ENCODE measurements at regions not wholly inside any gene's neighbourhood (a gene's known extent, or its start where the extent isn't known, plus 50 kb on each side); places are given as distances from the start of the nearest gene placed in this dataset.
"Not testable (repeated sequence)": the region's sequence is repeated elsewhere in the genome, so short reads cannot be mapped to it uniquely, and the experiment has no call there.

GRCh38 chr14:28305938-28306337 lies 460.6 kb upstream of the FOXG1 start:
- Histone ChIP-seq H3K4me3 (no peak overlapping the region), H3K27ac (no peak overlapping the region), H3K9me3 (peaks cover 0 to 4% (median 0%) of the 10 kb centered on the region in 3 donors), H3K27me3 (no peaks in the 10 kb centered on the region), H3K4me1 (no peaks in the 10 kb centered on the region), H3K36me3 (no peaks in the 10 kb centered on the region)
- no peak for ATAC-seq
- no peak for TF ChIP-seq POLR2A (IDR thresholded peaks at IDR 0.05)
- no peak for TF ChIP-seq EP300 (IDR thresholded peaks at IDR 0.05)
- no peak for TF ChIP-seq POLR2AphosphoS5 (IDR thresholded peaks at IDR 0.05)
- no peak for TF ChIP-seq CTCF (IDR thresholded peaks at IDR 0.05)

- no peaks in the 10 kb centered on the region for H3K36me3 ChIP-seq
- H3K4me3 ChIP-seq, result no peak overlapping the region
- no peak overlapping the region for H3K27ac ChIP-seq
- no peaks in the 10 kb centered on the region for H3K27me3 ChIP-seq
- no peaks in the 10 kb centered on the region for H3K9me3 ChIP-seq
- ATAC-seq, result no peak
- TF ChIP-seq POLR2A (IDR thresholded peaks at IDR 0.05), result no peak
- TF ChIP-seq CTCF (IDR thresholded peaks at IDR 0.05), result no peak
- TF ChIP-seq POLR2AphosphoS5 (IDR thresholded peaks at IDR 0.05), result no peak
- TF ChIP-seq EP300 (IDR thresholded peaks at IDR 0.05), result no peak
- no peaks in the 10 kb centered on the region for H3K4me1 ChIP-seq
- WGBS, 2 donors (ENCODE audit: low coverage in 1 of 2), result 70 to 88% methylated on average over 1 of the region's 1 CpG
Observed at GRCh38 chr14:28307506-28307905, 459.1 kb upstream of the FOXG1 start.

GRCh38 chr14:28308734-28309133 lies 457.9 kb upstream of the FOXG1 start:
- H3K9me3 ChIP-seq, result no peaks in the 10 kb centered on the region
- ATAC-seq, result no peak
- 13 to 25% methylated on average over 2 of the region's 2 CpGs for WGBS, 2 donors (ENCODE audit: low coverage in 1 of 2)
- H3K4me3 ChIP-seq, result no peak overlapping the region
- no peaks in the 10 kb centered on the region for H3K27me3 ChIP-seq
- H3K4me1 ChIP-seq, result no peaks in the 10 kb centered on the region
- no peaks in the 10 kb centered on the region for H3K36me3 ChIP-seq
- no peak overlapping the region for H3K27ac ChIP-seq
- TF ChIP-seq CTCF (IDR thresholded peaks at IDR 0.05), result no peak
- no peak for TF ChIP-seq EP300 (IDR thresholded peaks at IDR 0.05)
- no peak for TF ChIP-seq POLR2AphosphoS5 (IDR thresholded peaks at IDR 0.05)
- no peak for TF ChIP-seq POLR2A (IDR thresholded peaks at IDR 0.05)

- ATAC-seq, result not testable (repeated sequence)
- 93 to 94% methylated on average over 7 to 10 of the region's 32 CpGs for WGBS, 2 donors (ENCODE audit: low coverage in 1 of 2)
Observed at GRCh38 chr14:28317890-28318675, 448.5 kb upstream of the FOXG1 start.

GRCh38 chr14:28321475-28322244 lies 444.9 kb upstream of the FOXG1 start:
- no peaks in the 10 kb centered on the region for H3K4me1 ChIP-seq
- H3K9me3 ChIP-seq, result no peaks in the 10 kb centered on the region
- H3K4me3 ChIP-seq, result no peak overlapping the region
- ATAC-seq, result no peak
- no peaks in the 10 kb centered on the region for H3K27me3 ChIP-seq
- H3K36me3 ChIP-seq, result no peaks in the 10 kb centered on the region
- 25 to 33% methylated on average over 3 of the region's 3 CpGs for WGBS, 2 donors (ENCODE audit: low coverage in 1 of 2)
- TF ChIP-seq POLR2A (IDR thresholded peaks at IDR 0.05) (no peak), POLR2AphosphoS5 (IDR thresholded peaks at IDR 0.05) (no peak)
- H3K27ac ChIP-seq, result no peak overlapping the region

More at GRCh38 chr14:28317890-28318675, 448.5 kb upstream of the FOXG1 start:
- not testable (repeated sequence) for H3K4me1 ChIP-seq, H3K27ac ChIP-seq, H3K27me3 ChIP-seq, H3K36me3 ChIP-seq, H3K4me3 ChIP-seq, H3K9me3 ChIP-seq

GRCh38 chr14:28323366-28323765 lies 443.2 kb upstream of the FOXG1 start:
- H3K4me3 ChIP-seq, result no peak overlapping the region
- no peak for ATAC-seq
- no peak for TF ChIP-seq CTCF (IDR thresholded peaks at IDR 0.05)
- no peak for TF ChIP-seq POLR2AphosphoS5 (IDR thresholded peaks at IDR 0.05)
- TF ChIP-seq EP300 (IDR thresholded peaks at IDR 0.05), result no peak
- TF ChIP-seq POLR2A (IDR thresholded peaks at IDR 0.05), result no peak

More at GRCh38 chr14:28323366-28323765, 443.2 kb upstream of the FOXG1 start:
- no peaks in the 10 kb centered on the region for H3K36me3 ChIP-seq
- WGBS, 2 donors (ENCODE audit: low coverage in 1 of 2), result 54 to 67% methylated on average over 4 of the region's 4 CpGs
- no peaks in the 10 kb centered on the region for H3K9me3 ChIP-seq
- H3K27me3 ChIP-seq, result no peaks in the 10 kb centered on the region
- H3K27ac ChIP-seq, result no peak overlapping the region
- H3K4me1 ChIP-seq, result no peaks in the 10 kb centered on the region

Measured in gastroesophageal sphincter (tissue), 4 donors.